Midbrain (tissue), 1 donor: ENCODE measurements at regions not wholly inside any gene's neighbourhood (a gene's known extent, or its start where the extent isn't known, plus 50 kb on each side); places are given as distances from the start of the nearest gene placed in this dataset.
"Not testable (repeated sequence)": the region's sequence is repeated elsewhere in the genome, so short reads cannot be mapped to it uniquely, and the experiment has no call there.

Source experiments
- DNase-seq: peaks from one replicate; lab custom pipeline; 2025; lab: John Stamatoyannopoulos, UW

GRCh38 chr7:108813251-108814014 is 243.8 kb downstream of the DNAJB9 start:
- no peak for DNase-seq

DNA sequence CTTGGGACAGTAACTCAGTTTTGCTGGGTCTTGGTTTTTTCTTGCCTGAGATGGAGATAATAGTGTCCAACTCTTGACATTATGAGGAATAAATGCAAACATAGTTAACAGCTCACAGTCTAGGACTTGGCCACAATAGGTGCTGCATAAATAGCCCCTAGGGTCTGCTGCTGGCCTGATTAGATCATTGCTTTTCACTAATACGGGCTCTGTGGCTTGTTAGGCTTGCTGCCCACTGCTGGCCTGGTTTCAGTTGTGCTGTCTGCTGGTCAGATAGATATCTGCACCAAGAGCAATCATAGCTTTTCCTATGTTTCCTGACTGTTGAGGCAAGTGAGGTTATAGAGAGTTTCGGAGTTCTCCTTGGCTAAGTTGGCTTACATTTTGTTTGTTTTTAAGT is 246.1 kb downstream of the DNAJB9 start:
- DNase-seq: no peak

GRCh38 chr7:108818742-108819141 is 249.1 kb downstream of the DNAJB9 start:
- no peak for DNase-seq

DNA sequence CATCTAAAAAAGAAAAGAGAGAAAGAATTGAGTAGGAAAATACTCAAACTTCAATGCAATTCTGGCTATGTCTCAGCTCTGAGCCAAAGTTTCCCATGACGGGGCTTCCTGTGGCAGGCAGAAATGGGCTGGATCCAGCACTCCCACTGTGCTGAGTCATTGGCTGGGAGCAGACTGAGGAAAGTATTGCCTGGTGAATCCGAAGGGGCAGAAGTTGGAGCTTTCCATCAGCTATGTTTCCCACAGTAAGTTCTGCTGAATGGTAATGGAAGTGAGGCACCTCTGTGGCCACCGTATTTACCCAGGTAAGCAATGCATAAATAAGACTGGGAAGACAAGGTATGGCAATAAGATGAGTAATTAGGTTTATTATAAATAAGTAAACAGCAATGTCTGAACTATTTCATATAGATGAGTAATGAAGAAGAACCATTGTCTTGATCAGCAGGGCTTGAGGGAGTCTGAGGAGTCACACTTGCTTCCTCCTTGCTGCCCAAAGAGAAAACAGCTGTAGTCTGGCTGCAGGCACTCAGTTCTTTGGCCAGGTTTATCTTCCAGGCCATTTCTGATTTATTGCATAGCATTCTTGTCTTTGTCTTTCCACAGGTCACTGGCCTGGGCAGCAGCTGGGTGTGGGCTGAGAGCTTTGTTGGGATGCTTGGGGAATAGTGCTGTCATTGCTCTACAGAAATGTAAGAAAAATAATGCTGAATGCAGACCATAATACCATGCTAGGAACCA is 255.3 kb downstream of the DNAJB9 start:
- no peak for DNase-seq

- no peak for DNase-seq
These were observed 255.9 kb downstream of the DNAJB9 start for GRCh38 chr7:108825581-108825909.

DNA sequence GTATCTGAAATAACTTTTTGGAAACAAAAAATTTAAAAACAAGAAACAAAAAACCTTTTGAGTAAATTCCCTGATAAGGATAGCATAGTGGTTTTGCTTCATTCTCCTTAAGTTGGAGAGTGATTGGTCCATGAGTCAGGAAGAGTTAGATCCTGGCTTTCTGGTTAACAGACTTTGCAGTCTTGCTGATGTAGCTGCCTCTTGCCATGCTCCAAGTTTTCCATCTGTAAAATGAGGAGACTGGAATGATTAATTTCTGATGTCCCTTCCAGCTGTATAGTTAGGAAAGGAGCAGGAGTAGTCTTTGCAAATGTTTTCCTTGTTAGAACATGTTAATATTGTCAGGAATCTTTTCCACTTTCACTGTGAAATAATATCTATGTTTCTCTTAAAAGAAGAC is 266.6 kb downstream of the DNAJB9 start:
- DNase-seq: no peak

DNA sequence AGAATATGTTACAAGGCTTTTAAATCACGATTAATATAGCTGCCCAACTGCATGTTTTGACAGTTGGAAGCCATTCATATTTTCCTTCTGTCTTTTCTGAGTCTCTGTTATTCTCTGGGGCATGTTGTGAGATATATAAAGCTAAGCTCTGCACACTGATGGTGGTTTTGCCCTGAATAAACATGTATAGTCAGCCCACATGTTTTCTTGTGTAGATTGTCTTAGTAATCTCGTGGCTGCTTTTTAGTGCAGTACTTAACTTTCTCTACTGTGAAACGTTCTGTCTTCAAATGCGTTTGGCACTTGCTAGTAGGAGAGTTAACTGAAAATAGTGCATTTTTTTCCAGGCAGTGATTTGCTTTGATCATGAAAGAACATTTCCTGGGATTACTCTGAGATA is 268.5 kb downstream of the DNAJB9 start:
- no peak for DNase-seq

DNA sequence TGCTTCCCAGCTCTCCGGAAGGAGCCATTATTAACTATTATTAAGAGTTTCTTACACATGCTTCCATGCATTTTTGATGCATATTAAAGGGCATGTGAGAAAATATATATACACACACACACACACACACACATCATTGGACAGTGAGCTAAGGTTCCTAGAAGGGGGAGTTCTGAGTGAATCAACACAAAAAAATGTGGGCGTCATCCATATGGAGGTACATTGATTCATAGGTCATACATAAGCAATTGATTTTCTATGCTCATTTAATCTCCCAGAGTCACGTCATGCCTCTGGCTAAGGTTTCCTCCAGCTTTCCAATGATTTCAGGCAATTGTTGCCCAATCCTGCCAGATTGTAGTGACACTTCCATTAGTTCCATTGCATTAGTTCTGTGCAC is 269.4 kb downstream of the DNAJB9 start:
- DNase-seq: no peak

DNA sequence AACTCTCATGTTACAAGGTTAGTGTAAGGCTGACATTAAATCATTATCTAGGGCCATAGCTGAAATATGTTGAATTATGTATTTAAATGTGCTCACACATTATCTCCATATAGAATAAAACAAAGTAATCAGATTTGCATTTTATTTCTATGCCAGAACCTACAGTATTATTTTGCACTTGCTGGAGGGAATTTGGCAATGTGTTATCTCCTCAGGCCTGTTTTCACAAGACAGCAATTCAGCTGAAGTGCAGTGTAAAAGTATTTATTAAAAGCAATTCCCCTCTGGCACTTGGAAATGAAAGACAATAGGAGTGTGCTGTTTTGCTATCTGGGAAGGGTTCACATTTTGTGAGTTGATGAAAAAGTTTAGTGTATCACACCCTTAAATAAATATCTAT is 276.3 kb downstream of the DNAJB9 start:
- DNase-seq: no peak

GRCh38 chr7:108846471-108846870 is 276.8 kb downstream of the DNAJB9 start:
- no peak for DNase-seq

- DNase-seq: no peak
These were observed 278.8 kb downstream of the DNAJB9 start for GRCh38 chr7:108848486-108848885.

GRCh38 chr7:108860615-108861014 is 290.9 kb downstream of the DNAJB9 start:
- DNase-seq: no peak

- no peak for DNase-seq
These were observed 291.4 kb downstream of the DNAJB9 start for GRCh38 chr7:108861071-108861470.

DNA sequence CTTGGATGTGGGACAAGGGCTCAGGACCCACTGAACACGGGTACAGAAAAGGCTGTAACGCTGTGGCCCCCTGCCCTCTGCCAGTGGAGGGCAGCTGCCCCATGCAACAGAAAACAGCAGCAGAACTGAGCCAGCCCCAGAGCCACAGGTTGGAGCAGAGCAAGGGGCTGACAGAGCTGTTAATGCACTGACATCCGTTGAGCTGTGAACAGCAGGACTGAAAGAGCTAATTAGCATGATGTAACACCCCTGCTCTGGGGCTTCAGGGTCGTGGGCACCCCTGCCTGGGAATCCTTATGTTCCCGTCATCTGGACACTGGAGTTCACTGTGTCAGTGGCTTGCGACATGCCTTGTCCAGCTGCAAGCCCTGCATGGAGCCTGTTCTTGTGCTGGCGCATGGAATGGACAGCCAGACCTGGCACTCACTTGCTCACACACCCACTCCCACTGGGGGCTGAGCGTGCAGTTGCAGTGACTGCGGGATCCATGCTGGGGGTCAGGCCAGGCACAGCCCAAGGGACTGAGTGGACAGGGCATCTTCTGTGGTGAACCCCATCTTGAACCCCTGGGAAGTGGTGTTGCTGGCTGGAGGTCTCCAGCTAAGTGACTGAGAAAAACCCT is 293.7 kb downstream of the DNAJB9 start:
- no peak for DNase-seq

GRCh38 chr7:108869070-108869469 is 299.4 kb downstream of the DNAJB9 start:
- no peak for DNase-seq

GRCh38 chr7:108875139-108875538 is 305.5 kb downstream of the DNAJB9 start:
- no peak for DNase-seq

- DNase-seq: no peak
These were observed 321.2 kb downstream of the DNAJB9 start for GRCh38 chr7:108890862-108891261.

GRCh38 chr7:108908456-108908855 is 338.8 kb downstream of the DNAJB9 start:
- DNase-seq: no peak

DNA sequence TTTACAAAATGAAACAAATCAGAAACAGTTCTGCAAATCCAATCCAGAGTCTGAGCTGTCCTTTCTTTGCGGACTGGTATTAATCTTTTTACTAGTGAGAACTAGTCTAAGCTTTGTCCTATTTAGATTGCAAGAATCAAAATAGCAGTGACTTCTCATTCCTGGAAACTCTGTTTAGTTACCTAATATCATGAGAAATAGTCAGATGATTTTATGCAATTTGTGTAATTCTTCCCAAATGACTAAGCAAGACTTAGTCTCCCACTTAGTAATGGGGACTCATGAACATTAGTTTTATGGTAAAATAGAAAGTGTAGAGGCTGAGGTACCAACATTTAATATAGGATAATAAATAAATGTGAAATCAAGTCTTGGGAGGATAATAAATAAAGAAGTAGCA is 341.3 kb downstream of the DNAJB9 start:
- no peak for DNase-seq

GRCh38 chr7:108920490-108920889 is 350.8 kb downstream of the DNAJB9 start:
- no peak for DNase-seq

GRCh38 chr7:108943048-108943447 is 373.4 kb downstream of the DNAJB9 start:
- not testable (repeated sequence) for DNase-seq

DNA sequence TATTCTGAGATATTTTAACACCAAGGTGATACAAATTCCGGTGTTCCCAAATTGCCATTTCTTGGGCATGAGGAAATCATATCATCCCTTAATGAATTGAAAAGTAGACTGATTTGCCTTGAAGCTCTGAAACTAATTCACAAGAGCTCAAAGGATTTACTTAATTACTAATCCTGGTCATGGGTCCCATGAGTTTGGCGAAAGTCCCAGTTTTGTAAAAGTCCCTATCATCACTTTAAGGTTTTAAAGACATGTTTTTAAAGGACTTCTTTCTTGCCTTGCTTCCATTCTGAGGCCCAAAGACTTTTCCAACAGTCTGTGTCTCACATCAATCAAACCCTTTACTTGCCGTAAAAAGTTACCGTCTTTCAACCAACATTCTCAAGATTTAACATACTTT is 377.9 kb downstream of the DNAJB9 start:
- no peak for DNase-seq

- no peak for DNase-seq
These were observed 402.3 kb downstream of the DNAJB9 start for GRCh38 chr7:108972004-108972403.
